ENCODE measurements at regions not wholly inside any gene's neighbourhood (a gene's known extent, or its start where the extent isn't known, plus 50 kb on each side); places are given as distances from the start of the nearest gene placed in this dataset.

GRCh38 chr11:80617156-80617555 is 1176.3 kb upstream of the TENM4 start:
- Mint-ChIP-seq H3K4me1 (ENCODE audit: insufficient read depth, unreplicated experiment) (no peaks in the 10 kb centered on the region), H3K9me3 (ENCODE audit: unreplicated experiment) (no peaks in the 10 kb centered on the region)
- CTCF ChIA-PET, result no interaction called here

GRCh38 chr11:80616070-80616800 is 1175.4 kb upstream of the TENM4 start:
- no peak overlapping the region for H3K27ac Mint-ChIP-seq (ENCODE audit: low read depth, unreplicated experiment)
- CTCF ChIA-PET, result interaction anchor here (0.6 kb wide), 2 partner anchors 140 to 1187 kb away, joined by 3 read pairs; no protein-coding TSS in a partner anchor
- no peaks in the 10 kb centered on the region for H3K9me3 Mint-ChIP-seq (ENCODE audit: unreplicated experiment)
- POLR2A ChIA-PET, result no interaction called here
- BruUV-seq (replicated peaks), result no TSS peak
- H3K4me1 Mint-ChIP-seq (ENCODE audit: insufficient read depth, unreplicated experiment), result no peaks in the 10 kb centered on the region
- no peak for DNase-seq (ENCODE audit: unreplicated experiment)
- no peak overlapping the region for H3K4me3 Mint-ChIP-seq (ENCODE audit: unreplicated experiment)
- no peaks in the 10 kb centered on the region for H3K27me3 Mint-ChIP-seq (ENCODE audit: insufficient read depth, unreplicated experiment)
- H3K36me3 Mint-ChIP-seq (ENCODE audit: insufficient read depth, unreplicated experiment), result no peaks in the 10 kb centered on the region
- intact Hi-C loops (cut with micrococcal nuclease), result no loop called here
- TF ChIP-seq CTCF (IDR thresholded peaks at IDR 0.05; ENCODE audit: unreplicated experiment), result no peak

More at GRCh38 chr11:80617156-80617555, 1176.3 kb upstream of the TENM4 start:
- DNase-seq (ENCODE audit: unreplicated experiment), result no peak
- BruUV-seq (replicated peaks), result no TSS peak
- Mint-ChIP-seq H3K27me3 (ENCODE audit: insufficient read depth, unreplicated experiment) (no peaks in the 10 kb centered on the region), H3K36me3 (ENCODE audit: insufficient read depth, unreplicated experiment) (no peaks in the 10 kb centered on the region), H3K27ac (ENCODE audit: low read depth, unreplicated experiment) (no peak overlapping the region), H3K4me3 (ENCODE audit: unreplicated experiment) (no peak overlapping the region)
- intact Hi-C loops (cut with micrococcal nuclease), result no loop called here
- POLR2A ChIA-PET, result no interaction called here
- TF ChIP-seq CTCF (IDR thresholded peaks at IDR 0.05; ENCODE audit: unreplicated experiment), result no peak

GRCh38 chr11:80613655-80614054 is 1172.8 kb upstream of the TENM4 start:
- Mint-ChIP-seq H3K4me1 (ENCODE audit: insufficient read depth, unreplicated experiment) (no peaks in the 10 kb centered on the region), H3K27ac (ENCODE audit: low read depth, unreplicated experiment) (no peak overlapping the region)

GRCh38 chr11:80610516-80610915 is 1169.7 kb upstream of the TENM4 start:
- no TSS peak for BruUV-seq (replicated peaks)
- no peaks in the 10 kb centered on the region for H3K27me3 Mint-ChIP-seq (ENCODE audit: insufficient read depth, unreplicated experiment)
- no peaks in the 10 kb centered on the region for H3K9me3 Mint-ChIP-seq (ENCODE audit: unreplicated experiment)
- ChIA-PET CTCF (interaction anchor here (1.6 kb wide), 1 partner anchor 9 kb away, joined by 3 read pairs; no protein-coding TSS in a partner anchor), POLR2A (no interaction called here)
- no peaks in the 10 kb centered on the region for H3K36me3 Mint-ChIP-seq (ENCODE audit: insufficient read depth, unreplicated experiment)
- H3K4me3 Mint-ChIP-seq (ENCODE audit: unreplicated experiment), result no peak overlapping the region
- intact Hi-C loops (cut with micrococcal nuclease), result no loop called here
- peaks cover 11% of the 10 kb centered on the region for H3K4me1 Mint-ChIP-seq (ENCODE audit: insufficient read depth, unreplicated experiment)
- no peak overlapping the region for H3K27ac Mint-ChIP-seq (ENCODE audit: low read depth, unreplicated experiment)
- no peak for TF ChIP-seq CTCF (IDR thresholded peaks at IDR 0.05; ENCODE audit: unreplicated experiment)
- DNase-seq (ENCODE audit: unreplicated experiment), result no peak

More at GRCh38 chr11:80613655-80614054, 1172.8 kb upstream of the TENM4 start:
- no peaks in the 10 kb centered on the region for H3K36me3 Mint-ChIP-seq (ENCODE audit: insufficient read depth, unreplicated experiment)
- no TSS peak for BruUV-seq (replicated peaks)
- intact Hi-C loops (cut with micrococcal nuclease), result no loop called here
- H3K9me3 Mint-ChIP-seq (ENCODE audit: unreplicated experiment), result no peaks in the 10 kb centered on the region
- POLR2A ChIA-PET, result no interaction called here
- DNase-seq (ENCODE audit: unreplicated experiment), result no peak
- CTCF ChIA-PET, result interaction anchor here (0.6 to 0.9 kb wide), 2 partner anchors 18 to 109 kb away, joined by 3 read pairs; no protein-coding TSS in a partner anchor
- no peaks in the 10 kb centered on the region for H3K27me3 Mint-ChIP-seq (ENCODE audit: insufficient read depth, unreplicated experiment)
- no peak overlapping the region for H3K4me3 Mint-ChIP-seq (ENCODE audit: unreplicated experiment)
- TF ChIP-seq CTCF (IDR thresholded peaks at IDR 0.05; ENCODE audit: unreplicated experiment), result no peak

Data from MCF 10A (cell line).